HEK293 (cell line): ENCODE measurements at regions not wholly inside any gene's neighbourhood (a gene's known extent, or its start where the extent isn't known, plus 50 kb on each side); places are given as distances from the start of the nearest gene placed in this dataset.

Experiments used
- CTCF ChIA-PET: fragments of 350-600 bp; formaldehyde crosslinking; extraction: SDS; loops from one replicate; lab custom pipeline; 2021; ENCODE audit warnings: antibody characterized with exemption; lab: Yijun Ruan, JAX
- POLR2A ChIA-PET: fragments of 300-600 bp; formaldehyde crosslinking; extraction: SDS; loops from one replicate; lab custom pipeline; 2020; ENCODE audit warnings: antibody characterized with exemption, inconsistent platforms; lab: Yijun Ruan, JAX
- H3K27ac ChIP-seq: fragments of 200-500 bp; sonication (Bioruptor generic); 2 replicates; pipeline ENCODE4 v1.5.1; 2014; ENCODE audit warnings: low read depth, low read length, control low read depth, inconsistent platforms; ENCODE audit errors: extremely low read depth
- H3K36me3 ChIP-seq, 2 experiments: fragments of 200-500 bp in 1 of 2; sonication (Bioruptor generic) in 1 of 2; 1 replicate in 1 of 2; 2 replicates in 1 of 2; pipeline ENCODE4 v1.5.1; 2014 to 2017; ENCODE audit warnings: inconsistent platforms in 2 of 2, low read length in 2 of 2; ENCODE audit not compliant: control insufficient read depth in 2 of 2, insufficient read depth in 1 of 2
- H3K4me1 ChIP-seq: fragments of 200-500 bp; sonication (Bioruptor generic); 2 replicates; pipeline ENCODE4 v1.5.1; 2014; ENCODE audit warnings: mild to moderate bottlenecking, low read length, inconsistent platforms; ENCODE audit not compliant: control insufficient read depth, insufficient read depth
- H3K4me3 ChIP-seq: 2 replicates; pipeline ENCODE4 v1.5.1; 2011; ENCODE audit warnings: low read depth, mild to moderate bottlenecking, control low read depth, low read length, moderate library complexity
- H3K9me3 ChIP-seq: fragments of 200-500 bp; sonication (Bioruptor generic); 2 replicates; pipeline ENCODE4 v1.5.1; 2014; ENCODE audit warnings: low read depth, low read length, inconsistent platforms; ENCODE audit not compliant: control insufficient read depth, insufficient read depth
- BCL11A ChIP-seq: fragments of 450-650 bp; formaldehyde crosslinking; IDR thresholded peaks from 2 replicates; pipeline ENCODE4 v1.5.1; 2016; ENCODE audit warnings: low read depth, missing biosample characterization, missing genetic modification characterization
- GLI4 ChIP-seq: fragments of 450-650 bp; formaldehyde crosslinking; IDR thresholded peaks from 2 replicates; pipeline ENCODE4 v1.5.1; 2016; ENCODE audit warnings: missing biosample characterization, missing genetic modification characterization
- HOXA7 ChIP-seq: sonication (generic); formaldehyde crosslinking; IDR thresholded peaks from 2 replicates; pipeline ENCODE4 v1.8.1; 2022; ENCODE audit warnings: missing genetic modification reagents, borderline replicate concordance
- KLF10 ChIP-seq: fragments of 450-650 bp; IDR thresholded peaks from 2 replicates; pipeline ENCODE4 v1.5.1; 2018; ENCODE audit warnings: missing biosample characterization, mild to moderate bottlenecking, missing genetic modification characterization
- MEIS1 ChIP-seq: sonication (generic); formaldehyde crosslinking; IDR thresholded peaks from 2 replicates; pipeline ENCODE4 v1.8.1; 2022; ENCODE audit warnings: missing genetic modification reagents, mild to moderate bottlenecking, borderline replicate concordance
- SALL2 ChIP-seq: fragments of 450-650 bp; formaldehyde crosslinking; IDR thresholded peaks from 2 replicates; pipeline ENCODE4 v1.5.0; 2017; ENCODE audit warnings: missing biosample characterization, mild to moderate bottlenecking, missing genetic modification characterization, borderline replicate concordance
- SCRT1 ChIP-seq: fragments of 450-650 bp; formaldehyde crosslinking; IDR thresholded peaks from 2 replicates; pipeline ENCODE4 v1.5.1; 2016; ENCODE audit warnings: missing biosample characterization, missing genetic modification characterization, borderline replicate concordance
- SP2 ChIP-seq: fragments of 450-650 bp; formaldehyde crosslinking; IDR thresholded peaks from 2 replicates; pipeline ENCODE4 v1.5.1; 2016; ENCODE audit warnings: missing biosample characterization, missing genetic modification characterization
- ZBTB20 ChIP-seq: fragments of 450-650 bp; formaldehyde crosslinking; IDR thresholded peaks from 2 replicates; pipeline ENCODE4 v1.5.1; 2016; ENCODE audit warnings: missing biosample characterization, missing genetic modification characterization
- ZNF121 ChIP-seq: fragments of 450-650 bp; formaldehyde crosslinking; IDR thresholded peaks from 2 replicates; pipeline ENCODE4 v1.5.1; 2016; ENCODE audit warnings: missing biosample characterization, missing genetic modification characterization
- ZNF146 ChIP-seq: fragments of 450-650 bp; formaldehyde crosslinking; IDR thresholded peaks from 2 replicates; pipeline ENCODE4 v1.5.1; 2016; ENCODE audit warnings: missing biosample characterization, missing genetic modification characterization
- ZNF157 ChIP-seq: fragments of 450-650 bp; formaldehyde crosslinking; IDR thresholded peaks from 2 replicates; pipeline ENCODE4 v1.5.1; 2016; ENCODE audit warnings: missing biosample characterization, missing genetic modification characterization
- ZNF19 ChIP-seq: fragments of 450-650 bp; formaldehyde crosslinking; IDR thresholded peaks from 2 replicates; pipeline ENCODE4; 2016; ENCODE audit warnings: missing biosample characterization, missing genetic modification characterization, low read depth
- ZNF266 ChIP-seq: fragments of 450-650 bp; formaldehyde crosslinking; IDR thresholded peaks from 2 replicates; pipeline ENCODE4 v1.5.1; 2016; ENCODE audit warnings: missing biosample characterization, missing genetic modification characterization, low read depth
- ZNF335 ChIP-seq: fragments of 450-650 bp; formaldehyde crosslinking; conservative IDR thresholded peaks from 2 replicates; pipeline ENCODE4 v1.5.1; 2016; ENCODE audit warnings: missing biosample characterization, missing genetic modification characterization
- ZNF501 ChIP-seq: fragments of 450-650 bp; formaldehyde crosslinking; IDR thresholded peaks from 2 replicates; pipeline ENCODE4 v1.5.1; 2016; ENCODE audit warnings: missing biosample characterization, missing genetic modification characterization
- ZNF585B ChIP-seq: fragments of 450-650 bp; formaldehyde crosslinking; IDR thresholded peaks from 2 replicates; pipeline ENCODE4 v1.5.1; 2016; ENCODE audit warnings: missing biosample characterization, missing genetic modification characterization
- ZNF768 ChIP-seq: fragments of 450-650 bp; formaldehyde crosslinking; IDR thresholded peaks from 2 replicates; pipeline ENCODE4 v1.5.1; 2018; ENCODE audit warnings: missing biosample characterization, mild to moderate bottlenecking, missing genetic modification characterization
- ZNF792 ChIP-seq: fragments of 450-650 bp; formaldehyde crosslinking; IDR thresholded peaks from 2 replicates; pipeline ENCODE4 v1.5.1; 2016; ENCODE audit warnings: missing biosample characterization, missing genetic modification characterization
- ZNF843 ChIP-seq: fragments of 450-650 bp; formaldehyde crosslinking; IDR thresholded peaks from 2 replicates; pipeline ENCODE4 v1.5.1; 2016; ENCODE audit warnings: missing biosample characterization, missing genetic modification characterization
- TF ChIP-seq, protein P1 (sequence below): fragments of 450-650 bp; formaldehyde crosslinking; IDR thresholded peaks from 2 replicates; pipeline ENCODE4 v1.5.1; 2016; ENCODE audit warnings: missing biosample characterization, missing genetic modification characterization, low read depth
- TF ChIP-seq, protein P2 (sequence below): fragments of 450-650 bp; formaldehyde crosslinking; IDR thresholded peaks from 2 replicates; pipeline ENCODE4 v1.5.1; 2017; ENCODE audit warnings: missing biosample characterization, missing genetic modification characterization
- TF ChIP-seq, protein P3 (sequence below): fragments of 450-650 bp; formaldehyde crosslinking; IDR thresholded peaks from 2 replicates; pipeline ENCODE4 v1.5.1; 2016; ENCODE audit warnings: missing biosample characterization, missing genetic modification characterization

DNA sequence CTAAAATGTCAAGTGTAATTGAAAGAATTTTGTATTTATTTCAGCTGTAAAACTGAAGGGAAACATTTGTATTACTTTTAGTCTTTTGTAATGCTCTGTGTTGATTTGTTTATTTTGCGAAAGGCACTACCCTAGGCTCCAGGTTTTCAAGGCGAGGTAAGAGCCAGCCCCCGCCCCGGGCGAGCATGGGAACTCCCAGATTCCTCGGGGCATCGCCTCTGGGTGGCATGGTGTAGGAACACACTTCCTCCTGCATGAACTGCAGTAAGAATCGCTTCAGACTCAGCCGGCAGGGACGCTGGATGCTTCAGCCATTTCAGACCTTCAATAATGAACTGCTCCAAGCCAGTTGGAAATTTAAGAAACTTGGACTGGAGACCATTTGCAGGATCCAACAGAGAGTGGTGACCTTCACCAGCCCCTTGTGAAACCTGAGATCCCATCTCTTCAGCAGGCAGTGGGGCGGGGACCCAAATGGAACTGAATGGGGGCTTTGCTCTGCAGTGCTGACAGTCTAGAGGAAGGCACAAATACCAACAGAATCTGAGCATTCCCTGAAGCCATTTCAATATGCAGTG lies 544.3 kb upstream of the MGMT start:
- Histone ChIP-seq H3K4me1 (no peaks in the 10 kb centered on the region), H3K4me3 (no peak overlapping the region), H3K27ac (no peak overlapping the region), H3K9me3 (no peaks in the 10 kb centered on the region), H3K36me3 (no peaks in the 10 kb centered on the region)
- ChIA-PET CTCF (interaction anchor here (1.0 kb wide), 1 partner anchor 1049 kb away, joined by 3 read pairs; no protein-coding TSS in a partner anchor), POLR2A (interaction anchor here (0.5 kb wide), 1 partner anchor 199 kb away, joined by 3 read pairs; no protein-coding TSS in a partner anchor)
- TF ChIP-seq, protein P1, sequence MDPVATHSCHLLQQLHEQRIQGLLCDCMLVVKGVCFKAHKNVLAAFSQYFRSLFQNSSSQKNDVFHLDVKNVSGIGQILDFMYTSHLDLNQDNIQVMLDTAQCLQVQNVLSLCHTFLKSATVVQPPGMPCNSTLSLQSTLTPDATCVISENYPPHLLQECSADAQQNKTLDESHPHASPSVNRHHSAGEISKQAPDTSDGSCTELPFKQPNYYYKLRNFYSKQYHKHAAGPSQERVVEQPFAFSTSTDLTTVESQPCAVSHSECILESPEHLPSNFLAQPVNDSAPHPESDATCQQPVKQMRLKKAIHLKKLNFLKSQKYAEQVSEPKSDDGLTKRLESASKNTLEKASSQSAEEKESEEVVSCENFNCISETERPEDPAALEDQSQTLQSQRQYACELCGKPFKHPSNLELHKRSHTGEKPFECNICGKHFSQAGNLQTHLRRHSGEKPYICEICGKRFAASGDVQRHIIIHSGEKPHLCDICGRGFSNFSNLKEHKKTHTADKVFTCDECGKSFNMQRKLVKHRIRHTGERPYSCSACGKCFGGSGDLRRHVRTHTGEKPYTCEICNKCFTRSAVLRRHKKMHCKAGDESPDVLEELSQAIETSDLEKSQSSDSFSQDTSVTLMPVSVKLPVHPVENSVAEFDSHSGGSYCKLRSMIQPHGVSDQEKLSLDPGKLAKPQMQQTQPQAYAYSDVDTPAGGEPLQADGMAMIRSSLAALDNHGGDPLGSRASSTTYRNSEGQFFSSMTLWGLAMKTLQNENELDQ (tag by site-specific recombination): no peak
- peak; percentile 40 for TF ChIP-seq ZNF335 (tag by site-specific recombination)

DNA sequence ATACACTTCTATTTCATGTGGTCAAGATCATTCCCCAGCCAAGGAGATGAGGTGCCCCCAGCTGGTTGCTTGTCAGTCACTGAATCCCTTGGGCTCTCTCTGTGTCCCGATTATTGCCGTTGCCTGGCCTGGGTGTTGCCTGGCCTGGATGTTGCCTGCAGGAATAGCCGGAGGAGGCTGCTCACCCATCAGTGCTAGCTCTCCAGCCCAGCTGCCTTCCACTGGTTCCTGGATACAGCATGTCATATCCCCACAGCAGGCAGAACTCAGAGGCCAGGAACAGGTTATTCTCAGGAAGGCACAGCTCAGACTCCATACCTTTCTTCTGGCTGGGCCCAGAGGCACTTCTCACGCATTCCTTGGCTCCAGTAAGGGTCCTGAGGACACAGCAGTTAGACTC lies 542.1 kb upstream of the MGMT start:
- no peaks in the 10 kb centered on the region for H3K36me3 ChIP-seq
- ChIA-PET CTCF (no interaction called here), POLR2A (no interaction called here)
- H3K4me3 ChIP-seq: no peak overlapping the region
- no peak overlapping the region for H3K27ac ChIP-seq
- H3K4me1 ChIP-seq: no peaks in the 10 kb centered on the region
- TF ChIP-seq SALL2 (tag by site-specific recombination) (no peak), ZNF501 (tag by site-specific recombination) (no peak), GLI4 (tag by site-specific recombination) (no peak), ZNF157 (tag by site-specific recombination) (no peak), ZBTB20 (no peak), SCRT1 (tag by site-specific recombination) (no peak), ZNF792 (tag by site-specific recombination) (no peak), ZNF843 (no peak), HOXA7 (CRISPR knock-in tag) (no peak), ZNF121 (tag by site-specific recombination) (no peak)
- TF ChIP-seq, protein P2, sequence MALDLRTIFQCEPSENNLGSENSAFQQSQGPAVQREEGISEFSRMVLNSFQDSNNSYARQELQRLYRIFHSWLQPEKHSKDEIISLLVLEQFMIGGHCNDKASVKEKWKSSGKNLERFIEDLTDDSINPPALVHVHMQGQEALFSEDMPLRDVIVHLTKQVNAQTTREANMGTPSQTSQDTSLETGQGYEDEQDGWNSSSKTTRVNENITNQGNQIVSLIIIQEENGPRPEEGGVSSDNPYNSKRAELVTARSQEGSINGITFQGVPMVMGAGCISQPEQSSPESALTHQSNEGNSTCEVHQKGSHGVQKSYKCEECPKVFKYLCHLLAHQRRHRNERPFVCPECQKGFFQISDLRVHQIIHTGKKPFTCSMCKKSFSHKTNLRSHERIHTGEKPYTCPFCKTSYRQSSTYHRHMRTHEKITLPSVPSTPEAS (tag by site-specific recombination): no peak
- TF ChIP-seq, protein P3, sequence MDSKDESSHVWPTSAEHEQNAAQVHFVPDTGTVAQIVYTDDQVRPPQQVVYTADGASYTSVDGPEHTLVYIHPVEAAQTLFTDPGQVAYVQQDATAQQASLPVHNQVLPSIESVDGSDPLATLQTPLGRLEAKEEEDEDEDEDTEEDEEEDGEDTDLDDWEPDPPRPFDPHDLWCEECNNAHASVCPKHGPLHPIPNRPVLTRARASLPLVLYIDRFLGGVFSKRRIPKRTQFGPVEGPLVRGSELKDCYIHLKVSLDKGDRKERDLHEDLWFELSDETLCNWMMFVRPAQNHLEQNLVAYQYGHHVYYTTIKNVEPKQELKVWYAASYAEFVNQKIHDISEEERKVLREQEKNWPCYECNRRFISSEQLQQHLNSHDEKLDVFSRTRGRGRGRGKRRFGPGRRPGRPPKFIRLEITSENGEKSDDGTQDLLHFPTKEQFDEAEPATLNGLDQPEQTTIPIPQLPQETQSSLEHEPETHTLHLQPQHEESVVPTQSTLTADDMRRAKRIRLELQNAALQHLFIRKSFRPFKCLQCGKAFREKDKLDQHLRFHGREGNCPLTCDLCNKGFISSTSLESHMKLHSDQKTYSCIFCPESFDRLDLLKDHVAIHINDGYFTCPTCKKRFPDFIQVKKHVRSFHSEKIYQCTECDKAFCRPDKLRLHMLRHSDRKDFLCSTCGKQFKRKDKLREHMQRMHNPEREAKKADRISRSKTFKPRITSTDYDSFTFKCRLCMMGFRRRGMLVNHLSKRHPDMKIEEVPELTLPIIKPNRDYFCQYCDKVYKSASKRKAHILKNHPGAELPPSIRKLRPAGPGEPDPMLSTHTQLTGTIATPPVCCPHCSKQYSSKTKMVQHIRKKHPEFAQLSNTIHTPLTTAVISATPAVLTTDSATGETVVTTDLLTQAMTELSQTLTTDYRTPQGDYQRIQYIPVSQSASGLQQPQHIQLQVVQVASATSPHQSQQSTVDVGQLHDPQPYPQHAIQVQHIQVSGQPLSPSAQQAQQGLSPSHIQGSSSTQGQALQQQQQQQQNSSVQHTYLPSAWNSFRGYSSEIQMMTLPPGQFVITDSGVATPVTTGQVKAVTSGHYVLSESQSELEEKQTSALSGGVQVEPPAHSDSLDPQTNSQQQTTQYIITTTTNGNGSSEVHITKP (tag by site-specific recombination): no peak
- TF ChIP-seq, all 188 proteins: peak for 0
- no peaks in the 10 kb centered on the region for H3K9me3 ChIP-seq

DNA sequence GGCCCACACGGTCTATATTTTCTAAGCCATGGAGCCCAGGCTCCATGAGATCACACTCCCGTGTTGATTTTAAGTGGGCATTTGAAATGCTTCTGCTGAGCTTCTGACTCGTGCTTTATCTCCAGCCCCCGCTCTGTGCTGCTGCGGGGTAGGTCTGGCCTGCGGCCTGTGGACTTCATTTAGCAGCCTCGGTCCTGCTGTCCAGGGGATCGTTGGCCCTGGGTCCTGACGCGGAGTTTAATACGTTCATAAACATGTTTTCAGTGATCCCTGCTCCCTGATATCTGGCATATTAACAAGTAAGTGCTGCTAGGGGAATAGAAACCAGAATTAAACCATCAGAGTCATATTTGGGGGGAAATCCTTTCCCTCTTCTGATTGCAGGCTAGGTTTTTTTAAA lies 540.3 kb upstream of the MGMT start:
- H3K36me3 ChIP-seq: no peaks in the 10 kb centered on the region
- no peaks in the 10 kb centered on the region for H3K4me1 ChIP-seq
- no peaks in the 10 kb centered on the region for H3K9me3 ChIP-seq
- H3K27ac ChIP-seq: no peak overlapping the region
- ChIA-PET POLR2A (no interaction called here), CTCF (no interaction called here)
- TF ChIP-seq ZNF266 (no peak), KLF10 (no peak), ZNF146 (tag by site-specific recombination) (no peak), ZNF768 (tag by site-specific recombination) (no peak), SP2 (tag by site-specific recombination) (no peak), BCL11A (no peak), GLI4 (tag by site-specific recombination) (no peak), ZNF19 (no peak), ZNF585B (tag by site-specific recombination) (no peak), MEIS1 (CRISPR knock-in tag) (no peak)
- H3K4me3 ChIP-seq: no peak overlapping the region
